Ishikawa (cell line): ENCODE measurements at regions not wholly inside any gene's neighbourhood (a gene's known extent, or its start where the extent isn't known, plus 50 kb on each side); places are given as distances from the start of the nearest gene placed in this dataset.

Source experiments
- CEBPB ChIP-seq: IDR thresholded peaks from 2 replicates; pipeline ENCODE4 v1.6.1; 2012
- CREB1 ChIP-seq: IDR thresholded peaks from 2 replicates; pipeline ENCODE4 v1.6.1; 2012; ENCODE audit warnings: low read depth
- EGR1 ChIP-seq: IDR thresholded peaks from 2 replicates; pipeline ENCODE4 v1.6.1; 2012
- EP300 ChIP-seq: IDR thresholded peaks from 2 replicates; pipeline ENCODE4 v1.6.1; 2012; ENCODE audit warnings: borderline replicate concordance
- FOXM1 ChIP-seq: IDR thresholded peaks from 2 replicates; pipeline ENCODE4 v1.6.1; 2012; ENCODE audit warnings: low read depth, borderline replicate concordance
- MAX ChIP-seq: IDR thresholded peaks from 2 replicates; pipeline ENCODE4 v1.6.1; 2012
- NFIC ChIP-seq: IDR thresholded peaks from 2 replicates; pipeline ENCODE4 v1.6.1; 2012
- RAD21 ChIP-seq: IDR thresholded peaks from 2 replicates; pipeline ENCODE4 v1.6.1; 2012; ENCODE audit warnings: low read depth
- REST ChIP-seq: IDR thresholded peaks from 2 replicates; pipeline ENCODE4 v1.6.1; 2012; ENCODE audit warnings: low read depth, mild to moderate bottlenecking
- TAF1 ChIP-seq: IDR thresholded peaks from 2 replicates; pipeline ENCODE4 v1.6.1; 2012; ENCODE audit warnings: low read depth, mild to moderate bottlenecking
- TCF12 ChIP-seq: IDR thresholded peaks from 2 replicates; pipeline ENCODE4 v1.6.1; 2012; ENCODE audit warnings: low read depth
- TEAD4 ChIP-seq: IDR thresholded peaks from 2 replicates; pipeline ENCODE4 v1.6.1; 2012
- USF1 ChIP-seq: IDR thresholded peaks from 2 replicates; pipeline ENCODE4 v1.6.1; 2012
- YY1 ChIP-seq: IDR thresholded peaks from 2 replicates; pipeline ENCODE4 v1.6.1; 2012; ENCODE audit warnings: low read depth
- ZBTB7A ChIP-seq: IDR thresholded peaks from 2 replicates; pipeline ENCODE4 v1.6.1; 2012; ENCODE audit warnings: low read depth

- TF ChIP-seq TCF12 (no peak), NFIC (no peak), REST (no peak), MAX (no peak), FOXM1 (no peak), ZBTB7A (no peak), CEBPB (no peak), RAD21 (no peak)
Observed at GRCh38 chr1:221548942-221549341, 192.9 kb downstream of the DUSP10 start.

GRCh38 chr1:221549815-221550214 lies 192.1 kb downstream of the DUSP10 start:
- TF ChIP-seq FOXM1 = no peak
- no peak for TF ChIP-seq CREB1
- no peak for TF ChIP-seq TCF12
- TF ChIP-seq TEAD4 = no peak
- TF ChIP-seq CEBPB = no peak
- no peak for TF ChIP-seq ZBTB7A
- no peak for TF ChIP-seq EP300
- TF ChIP-seq TAF1 = no peak
- no peak for TF ChIP-seq RAD21
- no peak for TF ChIP-seq EGR1
- TF ChIP-seq YY1 = no peak

GRCh38 chr1:221555689-221556433 lies 186.0 kb downstream of the DUSP10 start:
- TF ChIP-seq MAX (no peak), EGR1 (no peak), NFIC (no peak), ZBTB7A (no peak), REST (no peak), CREB1 (no peak), RAD21 (no peak), FOXM1 (no peak), TCF12 (no peak), TEAD4 (no peak), USF1 (no peak), YY1 (no peak), CEBPB (no peak), EP300 (no peak)

- TF ChIP-seq RAD21 = no peak
- TF ChIP-seq USF1 = no peak
- TF ChIP-seq TAF1 = no peak
Observed at GRCh38 chr1:221556435-221556834, 185.5 kb downstream of the DUSP10 start.

GRCh38 chr1:221557013-221557412 lies 184.9 kb downstream of the DUSP10 start:
- no peak for TF ChIP-seq NFIC
- no peak for TF ChIP-seq ZBTB7A
- TF ChIP-seq TAF1 = no peak

GRCh38 chr1:221558396-221558795 lies 183.5 kb downstream of the DUSP10 start:
- no peak for TF ChIP-seq YY1
- TF ChIP-seq RAD21 = no peak
- TF ChIP-seq MAX = no peak
- no peak for TF ChIP-seq TCF12
- TF ChIP-seq FOXM1 = no peak
- no peak for TF ChIP-seq USF1
- TF ChIP-seq TEAD4 = no peak
- no peak for TF ChIP-seq ZBTB7A
- TF ChIP-seq CREB1 = no peak
- no peak for TF ChIP-seq REST
- no peak for TF ChIP-seq TAF1
- no peak for TF ChIP-seq EP300
- no peak for TF ChIP-seq CEBPB
- TF ChIP-seq EGR1 = no peak
- no peak for TF ChIP-seq NFIC
